ENCODE measurements at regions not wholly inside any gene's neighbourhood (a gene's known extent, or its start where the extent isn't known, plus 50 kb on each side); places are given as distances from the start of the nearest gene placed in this dataset.

DNA sequence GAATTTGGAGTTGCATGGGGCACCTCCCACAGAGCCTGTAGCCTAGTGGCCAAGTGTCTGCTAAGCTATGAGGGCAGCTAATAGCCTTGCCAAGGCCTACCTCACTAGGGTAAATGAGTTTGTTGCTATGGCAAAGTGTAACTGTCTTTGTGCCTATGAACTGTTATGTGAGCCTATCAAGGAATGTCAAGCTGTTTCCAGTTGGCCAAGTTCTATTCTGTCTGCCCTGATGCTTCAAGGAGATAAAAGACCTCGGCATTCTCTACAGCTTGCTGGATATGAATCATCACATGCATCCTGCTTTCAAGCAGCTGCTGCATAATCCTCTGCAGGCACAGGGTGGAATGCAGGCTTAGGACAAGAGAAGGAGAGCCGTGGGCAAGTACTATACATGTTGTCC is 69.8 kb upstream of the CCDC112 start:
- no peaks in the 10 kb centered on the region for H3K27me3 ChIP-seq
- no peak overlapping the region for H3K4me3 ChIP-seq
- DNase-seq: no peak
- H3K36me3 ChIP-seq: no peaks in the 10 kb centered on the region
- intact Hi-C loops (cut with DNase I): no loop called here
- no peak overlapping the region for H3K9ac ChIP-seq (ENCODE audit: low read depth in 2 of 2, low read length in 2 of 2)
- H3K27ac ChIP-seq: no peak overlapping the region
- H3K9me3 ChIP-seq: no peaks in the 10 kb centered on the region
- no peaks in the 10 kb centered on the region for H3K4me1 ChIP-seq
- TF ChIP-seq, protein P1, sequence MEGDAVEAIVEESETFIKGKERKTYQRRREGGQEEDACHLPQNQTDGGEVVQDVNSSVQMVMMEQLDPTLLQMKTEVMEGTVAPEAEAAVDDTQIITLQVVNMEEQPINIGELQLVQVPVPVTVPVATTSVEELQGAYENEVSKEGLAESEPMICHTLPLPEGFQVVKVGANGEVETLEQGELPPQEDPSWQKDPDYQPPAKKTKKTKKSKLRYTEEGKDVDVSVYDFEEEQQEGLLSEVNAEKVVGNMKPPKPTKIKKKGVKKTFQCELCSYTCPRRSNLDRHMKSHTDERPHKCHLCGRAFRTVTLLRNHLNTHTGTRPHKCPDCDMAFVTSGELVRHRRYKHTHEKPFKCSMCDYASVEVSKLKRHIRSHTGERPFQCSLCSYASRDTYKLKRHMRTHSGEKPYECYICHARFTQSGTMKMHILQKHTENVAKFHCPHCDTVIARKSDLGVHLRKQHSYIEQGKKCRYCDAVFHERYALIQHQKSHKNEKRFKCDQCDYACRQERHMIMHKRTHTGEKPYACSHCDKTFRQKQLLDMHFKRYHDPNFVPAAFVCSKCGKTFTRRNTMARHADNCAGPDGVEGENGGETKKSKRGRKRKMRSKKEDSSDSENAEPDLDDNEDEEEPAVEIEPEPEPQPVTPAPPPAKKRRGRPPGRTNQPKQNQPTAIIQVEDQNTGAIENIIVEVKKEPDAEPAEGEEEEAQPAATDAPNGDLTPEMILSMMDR (IDR thresholded peaks at IDR 0.05): no peak

DNA sequence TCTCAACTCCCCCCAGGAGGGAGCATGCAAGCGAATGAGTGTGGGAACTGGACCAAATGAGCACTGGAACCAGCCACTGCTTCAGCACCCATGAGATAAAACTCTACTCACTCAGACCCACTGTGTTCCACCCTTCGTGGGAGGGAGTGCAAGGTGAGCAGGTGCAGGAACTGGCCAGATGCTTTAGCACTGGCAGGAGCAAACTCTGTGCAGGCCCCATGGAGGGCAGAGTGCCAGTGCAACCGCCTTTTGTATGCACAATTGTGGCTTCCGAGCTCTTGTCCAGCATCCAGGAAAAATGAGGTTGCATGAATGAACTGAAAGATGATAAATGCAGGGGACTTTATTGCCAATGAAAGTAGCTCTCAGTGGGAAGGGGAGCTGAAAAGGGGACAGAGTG is 67.4 kb upstream of the CCDC112 start:
- TF ChIP-seq, protein P1 (IDR thresholded peaks at IDR 0.05): no peak
- no peak for DNase-seq
- H3K36me3 ChIP-seq: no peaks in the 10 kb centered on the region
- intact Hi-C loops (cut with DNase I): no loop called here
- H3K4me1 ChIP-seq: no peaks in the 10 kb centered on the region
- H3K4me3 ChIP-seq: no peak overlapping the region
- no peaks in the 10 kb centered on the region for H3K9me3 ChIP-seq
- H3K27me3 ChIP-seq: no peaks in the 10 kb centered on the region
- H3K27ac ChIP-seq: no peak overlapping the region
- no peak overlapping the region for H3K9ac ChIP-seq (ENCODE audit: low read depth in 2 of 2, low read length in 2 of 2)

DNA sequence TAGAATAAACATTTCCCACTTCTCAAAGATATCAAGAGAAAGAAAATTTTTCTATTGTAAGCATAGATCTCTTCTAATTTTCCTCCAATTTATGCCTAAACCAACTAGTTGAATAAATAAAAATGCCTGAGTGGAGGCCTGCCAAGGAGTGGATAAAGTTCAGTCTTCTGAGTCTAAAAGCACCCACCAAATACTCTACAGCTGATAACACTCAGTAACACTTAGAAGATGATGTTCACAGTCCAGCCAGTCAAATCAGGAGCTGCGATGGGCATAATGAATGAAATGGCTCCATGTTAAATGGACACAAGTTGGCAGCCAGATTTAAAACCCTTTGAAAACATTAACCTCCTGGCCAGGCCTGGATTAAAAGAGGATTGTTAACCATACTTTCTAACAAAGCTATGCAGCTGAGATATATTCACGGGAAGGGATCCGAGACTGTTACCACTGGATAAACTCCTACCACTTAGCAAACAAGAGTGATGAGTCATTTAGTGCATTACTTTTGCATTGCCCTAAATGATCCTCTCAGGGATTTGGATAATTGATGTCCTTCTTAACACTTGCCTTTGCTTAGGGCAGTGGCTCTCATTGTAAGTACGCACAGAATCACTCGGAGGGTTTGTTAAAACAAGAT is 63.7 kb upstream of the CCDC112 start:
- Histone ChIP-seq H3K9ac (ENCODE audit: low read depth in 2 of 2, low read length in 2 of 2) (no peak overlapping the region), H3K9me3 (no peaks in the 10 kb centered on the region), H3K4me1 (peaks cover 2% of the 10 kb centered on the region), H3K27me3 (no peaks in the 10 kb centered on the region), H3K27ac (no peak overlapping the region), H3K4me3 (no peak overlapping the region), H3K36me3 (no peaks in the 10 kb centered on the region)
- no peak for DNase-seq
- intact Hi-C loops (cut with DNase I): no loop called here
- TF ChIP-seq, protein P1 (IDR thresholded peaks at IDR 0.05): no peak

DNA sequence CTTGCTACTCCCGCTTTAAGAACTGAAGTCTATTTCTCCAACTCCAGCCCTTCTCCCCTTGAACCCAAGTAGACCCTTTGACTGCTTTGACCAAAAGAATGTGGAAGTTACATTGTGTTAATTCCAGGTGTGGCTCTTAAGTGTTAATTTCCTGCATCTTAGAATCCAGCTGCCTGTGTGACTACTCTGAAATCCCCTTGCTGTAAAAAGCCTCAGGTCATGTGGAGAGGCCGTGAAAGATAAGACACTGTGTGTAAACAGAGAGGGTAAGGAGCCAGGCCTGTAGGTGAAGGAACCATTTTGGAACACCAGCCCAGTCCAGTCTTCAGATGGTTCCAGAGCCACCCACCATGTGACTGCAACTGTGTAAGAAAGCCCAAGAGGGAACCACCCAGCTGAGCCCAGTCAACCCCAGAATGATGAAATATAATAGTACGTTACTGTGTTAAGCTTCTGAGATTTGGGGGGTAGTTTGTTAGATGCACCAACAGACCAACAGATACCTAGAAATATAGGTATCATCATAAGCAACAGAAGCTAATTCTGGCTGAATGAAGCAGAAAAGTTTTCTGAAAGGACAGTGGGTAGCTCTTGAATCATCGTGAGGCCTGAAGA is 59.4 kb upstream of the CCDC112 start:
- Histone ChIP-seq H3K36me3 (no peaks in the 10 kb centered on the region), H3K9me3 (no peaks in the 10 kb centered on the region), H3K4me1 (peaks cover 5% of the 10 kb centered on the region), H3K27ac (no peak overlapping the region), H3K9ac (ENCODE audit: low read depth in 2 of 2, low read length in 2 of 2) (no peak overlapping the region), H3K27me3 (no peaks in the 10 kb centered on the region), H3K4me3 (no peak overlapping the region)
- intact Hi-C loops (cut with DNase I): no loop called here
- DNase-seq: no peak
- TF ChIP-seq, protein P1 (IDR thresholded peaks at IDR 0.05): no peak

DNA sequence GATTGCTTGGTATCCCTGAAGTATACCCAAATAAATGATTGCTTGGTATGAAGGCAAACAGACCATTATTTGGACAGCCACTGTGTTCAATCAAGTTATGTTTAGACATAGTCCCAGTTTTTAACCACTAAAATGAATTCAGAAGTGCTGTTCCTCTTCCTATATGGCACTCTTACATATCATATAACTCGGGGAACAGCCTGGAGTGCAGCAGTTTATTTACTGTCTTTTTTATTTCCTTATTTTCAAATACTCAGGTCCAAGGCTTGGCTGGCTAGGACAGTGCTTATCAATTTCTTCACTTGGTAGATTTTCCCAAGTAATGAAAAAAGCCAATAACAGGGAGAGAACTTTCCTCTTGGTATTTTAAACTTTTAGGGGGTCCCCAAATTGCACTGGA is 58.6 kb upstream of the CCDC112 start:
- peak overlapping the region; percentile 47 for H3K27ac ChIP-seq
- H3K9ac ChIP-seq (ENCODE audit: low read depth in 2 of 2, low read length in 2 of 2): no peak overlapping the region
- TF ChIP-seq, protein P1 (IDR thresholded peaks at IDR 0.05): no peak
- intact Hi-C loops (cut with DNase I): no loop called here
- no peaks in the 10 kb centered on the region for H3K27me3 ChIP-seq
- H3K4me3 ChIP-seq: no peak overlapping the region
- no peaks in the 10 kb centered on the region for H3K36me3 ChIP-seq
- no peaks in the 10 kb centered on the region for H3K9me3 ChIP-seq
- H3K4me1 ChIP-seq: peaks cover 5% of the 10 kb centered on the region
- no peak for DNase-seq

All from colonic mucosa (tissue), 4 donors.